ENCODE measurements at regions not wholly inside any gene's neighbourhood (a gene's known extent, or its start where the extent isn't known, plus 50 kb on each side); places are given as distances from the start of the nearest gene placed in this dataset.

- Histone ChIP-seq H4K20me1 (ENCODE audit: insufficient read depth) (no peaks in the 10 kb centered on the region), H3K4me2 (ENCODE audit: low read length) (no peak overlapping the region)
- TF ChIP-seq MXI1 (conservative IDR thresholded peaks at IDR 0.05; ENCODE audit: poor library complexity, severe bottlenecking) (no peak), EZH2 (IDR thresholded peaks at IDR 0.05; ENCODE audit: borderline replicate concordance, insufficient read depth, low read length, poor library complexity, severe bottlenecking) (no peak), EP300 (conservative IDR thresholded peaks at IDR 0.05; ENCODE audit: poor library complexity, severe bottlenecking) (no peak), TAF1 (IDR thresholded peaks at IDR 0.05; ENCODE audit: low read depth) (no peak), POLR2AphosphoS5 (IDR thresholded peaks at IDR 0.05) (no peak), SMC3 (conservative IDR thresholded peaks at IDR 0.05; ENCODE audit: poor library complexity) (no peak), RAD21 (conservative IDR thresholded peaks at IDR 0.05) (no peak)
- TF ChIP-seq, protein P1, sequence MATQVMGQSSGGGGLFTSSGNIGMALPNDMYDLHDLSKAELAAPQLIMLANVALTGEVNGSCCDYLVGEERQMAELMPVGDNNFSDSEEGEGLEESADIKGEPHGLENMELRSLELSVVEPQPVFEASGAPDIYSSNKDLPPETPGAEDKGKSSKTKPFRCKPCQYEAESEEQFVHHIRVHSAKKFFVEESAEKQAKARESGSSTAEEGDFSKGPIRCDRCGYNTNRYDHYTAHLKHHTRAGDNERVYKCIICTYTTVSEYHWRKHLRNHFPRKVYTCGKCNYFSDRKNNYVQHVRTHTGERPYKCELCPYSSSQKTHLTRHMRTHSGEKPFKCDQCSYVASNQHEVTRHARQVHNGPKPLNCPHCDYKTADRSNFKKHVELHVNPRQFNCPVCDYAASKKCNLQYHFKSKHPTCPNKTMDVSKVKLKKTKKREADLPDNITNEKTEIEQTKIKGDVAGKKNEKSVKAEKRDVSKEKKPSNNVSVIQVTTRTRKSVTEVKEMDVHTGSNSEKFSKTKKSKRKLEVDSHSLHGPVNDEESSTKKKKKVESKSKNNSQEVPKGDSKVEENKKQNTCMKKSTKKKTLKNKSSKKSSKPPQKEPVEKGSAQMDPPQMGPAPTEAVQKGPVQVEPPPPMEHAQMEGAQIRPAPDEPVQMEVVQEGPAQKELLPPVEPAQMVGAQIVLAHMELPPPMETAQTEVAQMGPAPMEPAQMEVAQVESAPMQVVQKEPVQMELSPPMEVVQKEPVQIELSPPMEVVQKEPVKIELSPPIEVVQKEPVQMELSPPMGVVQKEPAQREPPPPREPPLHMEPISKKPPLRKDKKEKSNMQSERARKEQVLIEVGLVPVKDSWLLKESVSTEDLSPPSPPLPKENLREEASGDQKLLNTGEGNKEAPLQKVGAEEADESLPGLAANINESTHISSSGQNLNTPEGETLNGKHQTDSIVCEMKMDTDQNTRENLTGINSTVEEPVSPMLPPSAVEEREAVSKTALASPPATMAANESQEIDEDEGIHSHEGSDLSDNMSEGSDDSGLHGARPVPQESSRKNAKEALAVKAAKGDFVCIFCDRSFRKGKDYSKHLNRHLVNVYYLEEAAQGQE (IDR thresholded peaks at IDR 0.05; ENCODE audit: borderline replicate concordance): no peak
- TF ChIP-seq, protein P2, sequence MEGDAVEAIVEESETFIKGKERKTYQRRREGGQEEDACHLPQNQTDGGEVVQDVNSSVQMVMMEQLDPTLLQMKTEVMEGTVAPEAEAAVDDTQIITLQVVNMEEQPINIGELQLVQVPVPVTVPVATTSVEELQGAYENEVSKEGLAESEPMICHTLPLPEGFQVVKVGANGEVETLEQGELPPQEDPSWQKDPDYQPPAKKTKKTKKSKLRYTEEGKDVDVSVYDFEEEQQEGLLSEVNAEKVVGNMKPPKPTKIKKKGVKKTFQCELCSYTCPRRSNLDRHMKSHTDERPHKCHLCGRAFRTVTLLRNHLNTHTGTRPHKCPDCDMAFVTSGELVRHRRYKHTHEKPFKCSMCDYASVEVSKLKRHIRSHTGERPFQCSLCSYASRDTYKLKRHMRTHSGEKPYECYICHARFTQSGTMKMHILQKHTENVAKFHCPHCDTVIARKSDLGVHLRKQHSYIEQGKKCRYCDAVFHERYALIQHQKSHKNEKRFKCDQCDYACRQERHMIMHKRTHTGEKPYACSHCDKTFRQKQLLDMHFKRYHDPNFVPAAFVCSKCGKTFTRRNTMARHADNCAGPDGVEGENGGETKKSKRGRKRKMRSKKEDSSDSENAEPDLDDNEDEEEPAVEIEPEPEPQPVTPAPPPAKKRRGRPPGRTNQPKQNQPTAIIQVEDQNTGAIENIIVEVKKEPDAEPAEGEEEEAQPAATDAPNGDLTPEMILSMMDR (IDR thresholded peaks at IDR 0.05; ENCODE audit: poor library complexity, severe bottlenecking): no peak
Measured at GRCh38 chr3:24764236-24764915, 269.7 kb upstream of the THRB start.

DNA sequence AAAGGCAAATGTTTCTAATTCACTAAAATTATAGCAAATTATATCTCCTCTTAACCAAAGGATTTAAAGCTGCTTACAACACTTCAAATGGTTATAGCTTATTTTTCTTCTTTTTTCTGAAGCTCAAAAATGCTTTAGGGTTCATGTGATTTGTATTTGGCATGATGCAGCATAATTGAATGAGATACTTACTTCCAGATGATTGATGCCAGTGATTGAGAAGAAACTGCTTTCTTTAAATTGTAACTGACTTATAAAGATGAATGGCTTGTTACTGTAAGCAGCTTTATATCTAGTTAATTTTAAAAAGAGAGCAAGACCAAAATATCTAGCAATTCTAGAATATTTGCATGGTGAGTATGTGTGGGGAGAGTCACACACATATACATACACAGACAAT is 270.7 kb upstream of the THRB start:
- no peaks in the 10 kb centered on the region for H3K9me2 ChIP-seq (ENCODE audit: insufficient read depth, low read length)
- H4K20me1 ChIP-seq (ENCODE audit: insufficient read depth): no peaks in the 10 kb centered on the region
- no peak overlapping the region for H3K9ac ChIP-seq (ENCODE audit: low read length)
- H2AFZ ChIP-seq (ENCODE audit: low read depth, low read length): no peak overlapping the region
- H3K27me3 ChIP-seq (ENCODE audit: insufficient read depth, low read depth, low read length): no peaks in the 10 kb centered on the region
- no peak overlapping the region for H3K27ac ChIP-seq (ENCODE audit: low read length)
- no peak for TF ChIP-seq SMC3 (conservative IDR thresholded peaks at IDR 0.05; ENCODE audit: poor library complexity)
- no peak for TF ChIP-seq TAF1 (IDR thresholded peaks at IDR 0.05; ENCODE audit: low read depth)
- TF ChIP-seq RAD21 (conservative IDR thresholded peaks at IDR 0.05): no peak
- TF ChIP-seq MXI1 (conservative IDR thresholded peaks at IDR 0.05; ENCODE audit: poor library complexity, severe bottlenecking): no peak
- TF ChIP-seq, protein P2 (IDR thresholded peaks at IDR 0.05; ENCODE audit: poor library complexity, severe bottlenecking): no peak
- TF ChIP-seq POLR2AphosphoS5 (IDR thresholded peaks at IDR 0.05): no peak
- TF ChIP-seq, protein P1 (IDR thresholded peaks at IDR 0.05; ENCODE audit: borderline replicate concordance): no peak
- TF ChIP-seq EP300 (conservative IDR thresholded peaks at IDR 0.05; ENCODE audit: poor library complexity, severe bottlenecking): no peak
- no peaks in the 10 kb centered on the region for H3F3A ChIP-seq (ENCODE audit: insufficient read depth, low read length, poor library complexity, severe bottlenecking)
- no peak overlapping the region for H3K4me2 ChIP-seq (ENCODE audit: low read length)
- no peak overlapping the region for H3K4me3 ChIP-seq (ENCODE audit: low read length)
- no peaks in the 10 kb centered on the region for H3K9me3 ChIP-seq (ENCODE audit: low read length)
- H3K36me3 ChIP-seq (ENCODE audit: insufficient read depth, low read length): no peaks in the 10 kb centered on the region
- no peaks in the 10 kb centered on the region for H3K79me2 ChIP-seq (replicated peaks; ENCODE audit: insufficient read depth, low read length)

More at GRCh38 chr3:24764236-24764915, 269.7 kb upstream of the THRB start:
- Histone ChIP-seq H2AFZ (ENCODE audit: low read depth, low read length) (no peak overlapping the region), H3K4me3 (ENCODE audit: low read length) (no peak overlapping the region), H3K9ac (ENCODE audit: low read length) (no peak overlapping the region), H3K9me3 (ENCODE audit: low read length) (no peaks in the 10 kb centered on the region), H3K27ac (ENCODE audit: low read length) (no peak overlapping the region), H3K9me2 (ENCODE audit: insufficient read depth, low read length) (no peaks in the 10 kb centered on the region), H3K36me3 (ENCODE audit: insufficient read depth, low read length) (no peaks in the 10 kb centered on the region), H3K27me3 (ENCODE audit: insufficient read depth, low read depth, low read length) (no peaks in the 10 kb centered on the region), H3F3A (ENCODE audit: insufficient read depth, low read length, poor library complexity, severe bottlenecking) (no peaks in the 10 kb centered on the region), H3K79me2 (replicated peaks; ENCODE audit: insufficient read depth, low read length) (no peaks in the 10 kb centered on the region)
